ENCODE measurements at regions not wholly inside any gene's neighbourhood (a gene's known extent, or its start where the extent isn't known, plus 50 kb on each side); places are given as distances from the start of the nearest gene placed in this dataset.

GRCh38 chr2:120430501-120430830 is 84.5 kb downstream of the INHBB start:
- no peak for TF ChIP-seq POLR2A (IDR thresholded peaks at IDR 0.05)
- no peak for TF ChIP-seq CTCF (IDR thresholded peaks at IDR 0.05)
- no peak for TF ChIP-seq POLR2AphosphoS5 (IDR thresholded peaks at IDR 0.05)
